Transverse colon (tissue), 4 donors: ENCODE measurements at regions not wholly inside any gene's neighbourhood (a gene's known extent, or its start where the extent isn't known, plus 50 kb on each side); places are given as distances from the start of the nearest gene placed in this dataset.

ENCODE experiments used
- DNase-seq: peaks from one replicate; pipeline ENCODE4 v3.0.0-alpha.2; 2019
- H3K27ac ChIP-seq, 4 donors: fragments of 200-600 bp; sonication (generic); 2 replicates each; pipeline ENCODE4 v1.5.1; 2016 to 2018; ENCODE audit warnings: inconsistent platforms in 4 of 4
- H3K27me3 ChIP-seq: fragments of 200-600 bp; sonication (generic); 2 replicates; pipeline ENCODE4 v1.5.1; 2017; ENCODE audit warnings: inconsistent platforms
- H3K36me3 ChIP-seq, 4 donors: fragments of 200-600 bp; sonication (generic); 2 replicates each; pipeline ENCODE4 v1.5.1; 2017 to 2019; ENCODE audit warnings: inconsistent platforms in 4 of 4
- H3K4me1 ChIP-seq, 4 donors: fragments of 200-600 bp; sonication (generic); 2 replicates each; pipeline ENCODE4 v1.5.1; 2017 to 2020; ENCODE audit warnings: inconsistent platforms in 4 of 4
- H3K4me3 ChIP-seq, 4 donors: fragments of 200-600 bp; sonication (generic); 1 replicate in 1 of 4; 2 replicates in 3 of 4; pipeline versions ENCODE4 v1.5.1 to v1.6.1; 2017 to 2019; ENCODE audit warnings: inconsistent platforms in 4 of 4
- H3K9me3 ChIP-seq, 2 donors: fragments of 200-600 bp; sonication (generic); 2 replicates each; pipeline ENCODE4 v1.5.1; 2017 to 2019; ENCODE audit warnings: inconsistent platforms in 2 of 2
- EP300 ChIP-seq: sonication (generic); formaldehyde crosslinking; IDR thresholded peaks from one replicate; pipeline ENCODE4 v1.6.1; 2017; ENCODE audit warnings: antibody characterized with exemption, low read depth
- POLR2A ChIP-seq: fragments of 450-650 bp; IDR thresholded peaks from one replicate; pipeline ENCODE4 v1.6.1; 2016; ENCODE audit warnings: antibody characterized with exemption, mild to moderate bottlenecking, moderate library complexity
- POLR2AphosphoS5 ChIP-seq, 3 donors: sonication (generic); formaldehyde crosslinking; IDR thresholded peaks; one replicate each; pipeline ENCODE4 v1.6.1; 2016; ENCODE audit warnings: antibody characterized with exemption in 3 of 3
- WGBS, 2 donors: methylation state at CpG; one replicate each; pipeline ENCODE4 v1.1.5; 2018; ENCODE audit warnings: low coverage in 1 of 2; 5-methylcytosine and 5-hydroxymethylcytosine counted together
- in situ Hi-C, 4 donors: fragments of 200-750 bp; cut with MboI; loops; one replicate each; pipeline versions ENCODE4 v1.15.0 to v1.15.1; 2017; ENCODE audit warnings: low sequenced_read_pairs in 3 of 4, low pct_ligation_motif_present in 1 of 4, low pct_unique_long_range_greater_than_20kb in 1 of 4
- intact Hi-C: fragments of 100-400 bp; cut with DNase I; formaldehyde crosslinking; loops from one replicate; pipeline ENCODE4 v1.15.1; 2023; ENCODE audit warnings: low total_unique reads
- TF ChIP-seq, protein P1 (sequence below), 5 experiments: fragments of 200-600 bp in 3 of 5; fragments of 450-650 bp in 2 of 5; sonication (generic) in 3 of 5; IDR thresholded peaks; 1 replicate in 2 of 5; 2 replicates in 3 of 5; pipeline ENCODE4 v1.5.1; 2016 to 2017; ENCODE audit warnings: antibody characterized with exemption in 5 of 5, inconsistent platforms in 3 of 5, mild to moderate bottlenecking in 2 of 5, moderate library complexity in 1 of 5

- in situ Hi-C loops (no loop called here), intact Hi-C loops (no loop called here)
- H3K4me3 ChIP-seq = no peak overlapping the region
- no peak overlapping the region for H3K27ac ChIP-seq
- H3K27me3 ChIP-seq = no peaks in the 10 kb centered on the region
- DNase-seq = no peak
- no peaks in the 10 kb centered on the region for H3K4me1 ChIP-seq
- H3K36me3 ChIP-seq = no peaks in the 10 kb centered on the region
- H3K9me3 ChIP-seq = no peaks in the 10 kb centered on the region
- TF ChIP-seq POLR2AphosphoS5 (IDR thresholded peaks at IDR 0.05) (no peak), EP300 (no peak), POLR2A (no peak)
- TF ChIP-seq, protein P1, sequence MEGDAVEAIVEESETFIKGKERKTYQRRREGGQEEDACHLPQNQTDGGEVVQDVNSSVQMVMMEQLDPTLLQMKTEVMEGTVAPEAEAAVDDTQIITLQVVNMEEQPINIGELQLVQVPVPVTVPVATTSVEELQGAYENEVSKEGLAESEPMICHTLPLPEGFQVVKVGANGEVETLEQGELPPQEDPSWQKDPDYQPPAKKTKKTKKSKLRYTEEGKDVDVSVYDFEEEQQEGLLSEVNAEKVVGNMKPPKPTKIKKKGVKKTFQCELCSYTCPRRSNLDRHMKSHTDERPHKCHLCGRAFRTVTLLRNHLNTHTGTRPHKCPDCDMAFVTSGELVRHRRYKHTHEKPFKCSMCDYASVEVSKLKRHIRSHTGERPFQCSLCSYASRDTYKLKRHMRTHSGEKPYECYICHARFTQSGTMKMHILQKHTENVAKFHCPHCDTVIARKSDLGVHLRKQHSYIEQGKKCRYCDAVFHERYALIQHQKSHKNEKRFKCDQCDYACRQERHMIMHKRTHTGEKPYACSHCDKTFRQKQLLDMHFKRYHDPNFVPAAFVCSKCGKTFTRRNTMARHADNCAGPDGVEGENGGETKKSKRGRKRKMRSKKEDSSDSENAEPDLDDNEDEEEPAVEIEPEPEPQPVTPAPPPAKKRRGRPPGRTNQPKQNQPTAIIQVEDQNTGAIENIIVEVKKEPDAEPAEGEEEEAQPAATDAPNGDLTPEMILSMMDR (IDR thresholded peaks at IDR 0.05) = no peak
These were observed 876.2 kb upstream of the POU3F3 start for GRCh38 chr2:103977668-103978067.

DNA sequence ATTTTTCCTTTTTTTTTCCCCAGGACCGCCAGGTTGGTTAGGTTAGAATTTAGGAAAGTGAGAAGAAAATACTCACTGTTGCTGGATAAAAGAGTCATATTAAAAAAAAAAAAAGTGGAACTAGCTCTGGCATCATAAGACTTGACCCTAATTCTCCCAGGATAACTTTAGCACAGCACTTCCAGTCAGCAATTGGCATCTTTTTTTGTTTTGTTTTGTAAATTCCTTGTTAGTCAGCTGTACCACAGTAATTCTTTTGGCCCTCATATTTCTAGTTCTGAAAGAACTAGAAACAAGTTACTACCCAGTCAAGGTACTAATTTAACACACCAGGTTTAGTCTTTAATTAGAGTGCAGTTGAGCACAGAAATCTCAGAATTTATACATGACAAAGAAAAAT lies 873.5 kb upstream of the POU3F3 start:
- in situ Hi-C loops = no loop called here
- Histone ChIP-seq H3K4me3 (no peak overlapping the region), H3K4me1 (no peaks in the 10 kb centered on the region), H3K9me3 (no peaks in the 10 kb centered on the region), H3K36me3 (no peaks in the 10 kb centered on the region), H3K27me3 (no peaks in the 10 kb centered on the region), H3K27ac (no peak overlapping the region)
- DNase-seq = no peak
- TF ChIP-seq POLR2AphosphoS5 (IDR thresholded peaks at IDR 0.05) = no peak
- TF ChIP-seq POLR2A = no peak
- TF ChIP-seq, protein P1 (IDR thresholded peaks at IDR 0.05) = no peak
- 80 to 86% methylated on average over 1 of the region's 1 CpG for WGBS, 2 donors
- intact Hi-C loops = no loop called here

GRCh38 chr2:103982691-103983090 lies 871.2 kb upstream of the POU3F3 start:
- no peak overlapping the region for H3K27ac ChIP-seq
- no peaks in the 10 kb centered on the region for H3K4me1 ChIP-seq
- no peak overlapping the region for H3K4me3 ChIP-seq
- H3K27me3 ChIP-seq = no peaks in the 10 kb centered on the region
- in situ Hi-C loops (no loop called here), intact Hi-C loops (no loop called here)
- no peak for TF ChIP-seq EP300
- TF ChIP-seq POLR2AphosphoS5 (IDR thresholded peaks at IDR 0.05) = no peak
- TF ChIP-seq POLR2A = no peak
- TF ChIP-seq, protein P1 (IDR thresholded peaks at IDR 0.05) = no peak
- H3K9me3 ChIP-seq = no peaks in the 10 kb centered on the region
- peak; percentile 23 for DNase-seq
- 31 to 40% methylated on average over 1 to 3 of the region's 3 CpGs for WGBS, 2 donors
- H3K36me3 ChIP-seq = no peaks in the 10 kb centered on the region

GRCh38 chr2:103986001-103986400 lies 867.9 kb upstream of the POU3F3 start:
- H3K4me1 ChIP-seq = no peaks in the 10 kb centered on the region
- in situ Hi-C loops (no loop called here), intact Hi-C loops (no loop called here)
- no peak for TF ChIP-seq EP300
- no peak for TF ChIP-seq POLR2A
- TF ChIP-seq POLR2AphosphoS5 (IDR thresholded peaks at IDR 0.05) = no peak
- TF ChIP-seq, protein P1 (IDR thresholded peaks at IDR 0.05) = no peak
- no peak overlapping the region for H3K4me3 ChIP-seq
- H3K27me3 ChIP-seq = no peaks in the 10 kb centered on the region
- no peak overlapping the region for H3K27ac ChIP-seq
- no peaks in the 10 kb centered on the region for H3K9me3 ChIP-seq
- H3K36me3 ChIP-seq = no peaks in the 10 kb centered on the region
- WGBS, 2 donors = 81 to 86% methylated on average over 3 to 4 of the region's 4 CpGs
- no peak for DNase-seq
